Stimulated activated CD8-positive, alpha-beta memory T cell treated with anti-CD3 and anti-CD28 coated beads, Interleukin-15, amount 100 ng/mL, for 1 hour (primary cell): ENCODE measurements at regions not wholly inside any gene's neighbourhood (a gene's known extent, or its start where the extent isn't known, plus 50 kb on each side); places are given as distances from the start of the nearest gene placed in this dataset.

ENCODE experiments used
- DNase-seq: peaks from one replicate; pipeline ENCODE4 v3.0.0-alpha.2; 2020; ENCODE audit warnings: low read depth

- no peak for DNase-seq
These were observed 307.7 kb upstream of the TLE4 start for GRCh38 chr9:79264041-79264440.

GRCh38 chr9:79264511-79265355, 307.0 kb upstream of the TLE4 start:
- DNase-seq = no peak

GRCh38 chr9:79266986-79267385, 304.8 kb upstream of the TLE4 start:
- no peak for DNase-seq

- no peak for DNase-seq
These were observed 303.0 kb upstream of the TLE4 start for GRCh38 chr9:79268806-79269205.

- no peak for DNase-seq
These were observed 298.5 kb upstream of the TLE4 start for GRCh38 chr9:79273311-79273710.

GRCh38 chr9:79279356-79279755, 292.4 kb upstream of the TLE4 start:
- no peak for DNase-seq

- DNase-seq = no peak
These were observed 291.1 kb upstream of the TLE4 start for GRCh38 chr9:79280691-79281090.

GRCh38 chr9:79284081-79284480, 287.7 kb upstream of the TLE4 start:
- no peak for DNase-seq

GRCh38 chr9:79286992-79287707, 284.6 kb upstream of the TLE4 start:
- DNase-seq = no peak

GRCh38 chr9:79287708-79288290, 284.0 kb upstream of the TLE4 start:
- DNase-seq = no peak

GRCh38 chr9:79289856-79290255, 281.9 kb upstream of the TLE4 start:
- DNase-seq = no peak

GRCh38 chr9:79292731-79293280, 279.0 kb upstream of the TLE4 start:
- no peak for DNase-seq

- no peak for DNase-seq
These were observed 271.7 kb upstream of the TLE4 start for GRCh38 chr9:79300068-79300467.

GRCh38 chr9:79301085-79301484, 270.7 kb upstream of the TLE4 start:
- DNase-seq = no peak

- DNase-seq = no peak
These were observed 270.0 kb upstream of the TLE4 start for GRCh38 chr9:79301551-79302391.

- no peak for DNase-seq
These were observed 269.2 kb upstream of the TLE4 start for GRCh38 chr9:79302569-79302968.

- no peak for DNase-seq
These were observed 263.8 kb upstream of the TLE4 start for GRCh38 chr9:79308012-79308411.

GRCh38 chr9:79312686-79313421, 258.9 kb upstream of the TLE4 start:
- no peak for DNase-seq

- no peak for DNase-seq
These were observed 246.3 kb upstream of the TLE4 start for GRCh38 chr9:79325501-79325900.

- DNase-seq = no peak
These were observed 241.9 kb upstream of the TLE4 start for GRCh38 chr9:79329861-79330260.

GRCh38 chr9:79334001-79334400, 237.8 kb upstream of the TLE4 start:
- no peak for DNase-seq
